Upper lobe of right lung (tissue), 1 donor: ENCODE measurements at regions not wholly inside any gene's neighbourhood (a gene's known extent, or its start where the extent isn't known, plus 50 kb on each side); places are given as distances from the start of the nearest gene placed in this dataset.

Experiments
- ATAC-seq: fragments of 200-7000 bp; cut with Tn5 transposase; one replicate; pipeline ENCODE4 v1.9.1; 2020; ENCODE audit warnings: mild to moderate bottlenecking, moderate library complexity
- DNase-seq: peaks from one replicate; pipeline ENCODE4 v3.0.0-alpha.2; 2020
- H3K27ac ChIP-seq: fragments of 200-600 bp; one replicate; pipeline ENCODE4 v1.8.0; 2022
- H3K27me3 ChIP-seq: fragments of 200-600 bp; one replicate; pipeline ENCODE4 v1.8.0; 2022; ENCODE audit warnings: mild to moderate bottlenecking
- H3K36me3 ChIP-seq: fragments of 200-600 bp; one replicate; pipeline ENCODE4 v1.8.0; 2022
- H3K4me1 ChIP-seq: fragments of 200-600 bp; one replicate; pipeline ENCODE4 v1.8.0; 2022
- H3K4me3 ChIP-seq: fragments of 200-600 bp; one replicate; pipeline ENCODE4 v1.8.0; 2022; ENCODE audit warnings: mild to moderate bottlenecking
- H3K9me3 ChIP-seq: fragments of 200-600 bp; one replicate; pipeline ENCODE4 v1.8.0; 2022
- intact Hi-C: fragments of 100-400 bp; cut with DNase I; formaldehyde crosslinking; loops from one replicate; pipeline ENCODE4 v1.11.0; 2022
- TF ChIP-seq, protein P1 (sequence below): fragments of 200-600 bp; IDR thresholded peaks from one replicate; pipeline ENCODE4 v1.8.0; 2022; ENCODE audit warnings: antibody characterized with exemption
- donor health status: DM: no; HTN: yes; CAD: no; lungs with severe emphysema.

DNA sequence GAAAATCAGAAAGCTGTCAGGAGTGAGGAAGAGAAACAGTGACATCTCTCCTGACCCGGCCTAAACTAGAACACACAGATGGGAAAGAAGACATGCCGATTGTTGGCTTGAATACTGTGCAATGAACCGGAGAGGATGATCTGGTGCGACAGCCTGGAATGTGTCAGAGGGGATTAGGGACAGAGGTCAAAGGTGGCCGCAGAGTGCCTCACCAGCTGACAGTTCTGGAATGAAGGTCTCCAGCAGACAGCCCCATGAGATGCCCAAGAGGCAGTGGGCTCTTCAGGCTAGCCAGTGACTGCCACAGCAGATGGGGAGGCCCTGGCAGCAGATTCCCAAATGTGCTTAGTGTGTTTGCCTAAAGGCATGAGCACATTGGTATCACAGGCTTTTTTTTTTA is 623.2 kb downstream of the CDH8 start:
- H3K4me1 ChIP-seq = no peaks in the 10 kb centered on the region
- no peaks in the 10 kb centered on the region for H3K36me3 ChIP-seq
- TF ChIP-seq, protein P1, sequence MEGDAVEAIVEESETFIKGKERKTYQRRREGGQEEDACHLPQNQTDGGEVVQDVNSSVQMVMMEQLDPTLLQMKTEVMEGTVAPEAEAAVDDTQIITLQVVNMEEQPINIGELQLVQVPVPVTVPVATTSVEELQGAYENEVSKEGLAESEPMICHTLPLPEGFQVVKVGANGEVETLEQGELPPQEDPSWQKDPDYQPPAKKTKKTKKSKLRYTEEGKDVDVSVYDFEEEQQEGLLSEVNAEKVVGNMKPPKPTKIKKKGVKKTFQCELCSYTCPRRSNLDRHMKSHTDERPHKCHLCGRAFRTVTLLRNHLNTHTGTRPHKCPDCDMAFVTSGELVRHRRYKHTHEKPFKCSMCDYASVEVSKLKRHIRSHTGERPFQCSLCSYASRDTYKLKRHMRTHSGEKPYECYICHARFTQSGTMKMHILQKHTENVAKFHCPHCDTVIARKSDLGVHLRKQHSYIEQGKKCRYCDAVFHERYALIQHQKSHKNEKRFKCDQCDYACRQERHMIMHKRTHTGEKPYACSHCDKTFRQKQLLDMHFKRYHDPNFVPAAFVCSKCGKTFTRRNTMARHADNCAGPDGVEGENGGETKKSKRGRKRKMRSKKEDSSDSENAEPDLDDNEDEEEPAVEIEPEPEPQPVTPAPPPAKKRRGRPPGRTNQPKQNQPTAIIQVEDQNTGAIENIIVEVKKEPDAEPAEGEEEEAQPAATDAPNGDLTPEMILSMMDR = no peak
- no peak for ATAC-seq
- H3K4me3 ChIP-seq = no peak overlapping the region
- DNase-seq = no peak
- intact Hi-C loops = no loop called here
- H3K27me3 ChIP-seq = no peaks in the 10 kb centered on the region
- H3K9me3 ChIP-seq = no peaks in the 10 kb centered on the region
- no peak overlapping the region for H3K27ac ChIP-seq

DNA sequence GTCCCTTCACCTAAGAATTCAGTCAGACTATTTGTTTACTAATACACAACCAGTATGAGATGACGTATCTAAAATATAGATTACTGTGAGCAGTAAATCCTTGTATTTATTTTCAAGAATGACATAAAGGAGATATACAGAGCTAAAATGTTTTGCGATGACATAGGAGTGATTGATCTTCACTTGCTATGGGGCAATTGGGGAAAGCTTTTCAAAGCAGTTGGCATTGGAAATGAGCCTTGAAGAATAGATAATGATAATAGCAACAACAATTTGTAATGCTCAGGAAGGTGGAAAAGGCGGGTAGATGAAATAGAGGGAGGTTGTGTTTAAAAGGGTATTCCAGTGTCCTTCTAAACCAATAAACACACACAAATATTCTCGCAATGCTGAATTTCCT is 623.7 kb downstream of the CDH8 start:
- Histone ChIP-seq H3K9me3 (no peaks in the 10 kb centered on the region), H3K4me3 (no peak overlapping the region), H3K27me3 (no peaks in the 10 kb centered on the region), H3K27ac (no peak overlapping the region), H3K4me1 (no peaks in the 10 kb centered on the region), H3K36me3 (no peaks in the 10 kb centered on the region)
- DNase-seq = no peak
- TF ChIP-seq, protein P1 = no peak
- intact Hi-C loops = no loop called here
- ATAC-seq = no peak

DNA sequence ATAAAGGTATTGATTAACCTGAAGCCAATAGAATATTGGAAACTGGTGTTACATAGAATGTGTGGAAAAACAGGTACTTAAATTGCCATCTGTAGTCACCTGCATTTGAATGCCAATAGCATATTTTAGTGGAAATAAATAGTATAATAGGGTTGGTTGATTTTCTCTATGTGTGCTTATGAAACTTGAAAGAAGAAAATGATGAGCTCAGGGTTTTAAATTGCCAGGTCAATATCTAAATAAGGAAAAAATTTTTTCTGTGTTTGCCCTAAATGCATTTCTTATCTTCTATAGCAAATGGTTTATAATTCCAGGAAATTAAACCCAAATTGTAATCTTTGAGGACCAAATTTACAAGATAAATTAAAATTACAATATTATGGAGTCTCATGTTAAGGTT is 626.6 kb downstream of the CDH8 start:
- intact Hi-C loops = no loop called here
- TF ChIP-seq, protein P1 = no peak
- H3K4me1 ChIP-seq = no peaks in the 10 kb centered on the region
- H3K4me3 ChIP-seq = no peak overlapping the region
- no peak overlapping the region for H3K27ac ChIP-seq
- DNase-seq (no peak), ATAC-seq (no peak)
- H3K27me3 ChIP-seq = no peaks in the 10 kb centered on the region
- H3K9me3 ChIP-seq = no peaks in the 10 kb centered on the region
- H3K36me3 ChIP-seq = no peaks in the 10 kb centered on the region

DNA sequence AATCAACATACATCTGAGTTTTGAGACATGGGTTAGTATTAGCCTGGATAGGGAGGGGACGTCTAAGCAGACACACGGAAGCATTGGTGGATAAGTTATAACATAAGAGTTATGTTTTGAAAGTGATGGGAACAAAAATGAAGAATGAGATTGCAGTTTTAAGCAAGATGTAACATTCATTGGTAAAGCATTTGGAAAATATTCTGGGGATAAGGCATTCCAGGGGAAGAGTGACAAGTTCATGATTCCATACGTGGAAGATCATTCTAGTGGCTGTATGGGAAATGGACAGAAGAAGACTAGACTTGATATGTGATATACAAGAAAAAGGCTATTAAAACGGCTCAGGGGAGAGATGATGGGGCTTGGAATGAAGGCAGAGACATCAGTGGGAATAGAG is 632.9 kb downstream of the CDH8 start:
- intact Hi-C loops = no loop called here
- H3K27me3 ChIP-seq = no peaks in the 10 kb centered on the region
- TF ChIP-seq, protein P1 = no peak
- no peak overlapping the region for H3K4me3 ChIP-seq
- H3K27ac ChIP-seq = no peak overlapping the region
- no peaks in the 10 kb centered on the region for H3K4me1 ChIP-seq
- ATAC-seq = no peak
- no peaks in the 10 kb centered on the region for H3K36me3 ChIP-seq
- DNase-seq = no peak
- H3K9me3 ChIP-seq = no peaks in the 10 kb centered on the region

DNA sequence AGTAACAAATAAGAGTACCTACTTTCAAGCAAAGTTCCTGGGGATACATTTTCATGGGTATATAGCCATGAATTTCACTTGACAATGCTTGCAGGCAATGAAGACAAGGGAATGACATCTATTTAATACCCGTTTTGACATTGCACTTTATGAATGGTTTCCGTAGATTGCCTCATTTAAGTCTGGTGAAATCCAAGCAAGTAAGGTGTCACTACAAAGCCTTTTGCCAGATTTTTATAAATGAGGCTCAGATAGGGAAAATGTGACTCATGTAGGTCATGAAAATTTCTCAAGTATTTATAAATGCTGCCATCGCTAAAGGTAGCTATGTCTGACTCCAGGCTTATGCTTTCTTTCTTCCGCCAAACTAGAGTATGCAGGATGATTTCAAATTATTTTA is 644.3 kb downstream of the CDH8 start:
- no peaks in the 10 kb centered on the region for H3K27me3 ChIP-seq
- ATAC-seq (no peak), DNase-seq (no peak)
- no peaks in the 10 kb centered on the region for H3K36me3 ChIP-seq
- TF ChIP-seq, protein P1 = no peak
- H3K9me3 ChIP-seq = no peaks in the 10 kb centered on the region
- intact Hi-C loops = no loop called here
- no peak overlapping the region for H3K4me3 ChIP-seq
- H3K27ac ChIP-seq = no peak overlapping the region
- H3K4me1 ChIP-seq = no peaks in the 10 kb centered on the region

DNA sequence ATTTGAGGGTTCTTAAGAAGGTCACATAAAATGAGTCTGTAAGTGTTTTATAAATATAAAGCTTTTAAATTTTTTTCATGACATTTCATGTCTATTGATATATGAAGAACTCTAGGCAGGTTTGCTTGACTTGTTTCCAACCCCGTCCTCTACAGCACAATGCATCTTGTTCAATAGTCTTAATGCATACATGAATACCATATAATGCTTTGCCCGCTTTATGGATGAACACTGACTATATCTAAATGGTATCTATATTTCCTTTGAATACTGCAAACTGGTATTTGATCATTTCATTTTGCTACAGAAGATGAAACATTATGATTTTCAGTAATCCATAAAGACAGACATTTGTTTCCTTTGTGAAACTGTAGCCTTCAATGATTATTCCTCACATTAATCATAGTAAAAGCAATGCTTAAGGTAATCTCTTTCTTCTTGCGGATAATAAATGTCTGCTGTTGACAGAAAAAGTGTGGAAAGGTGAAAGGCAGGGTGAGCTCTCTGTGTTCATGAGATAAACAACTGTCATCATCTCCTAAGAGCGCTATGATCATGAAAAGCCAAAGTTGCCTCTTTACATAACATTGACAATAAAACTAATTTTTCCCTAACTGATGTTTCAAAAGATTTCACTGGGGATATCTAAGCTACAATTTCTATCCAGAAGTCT is 645.1 kb downstream of the CDH8 start:
- Histone ChIP-seq H3K9me3 (no peaks in the 10 kb centered on the region), H3K27ac (no peak overlapping the region), H3K4me1 (no peaks in the 10 kb centered on the region), H3K4me3 (no peak overlapping the region), H3K27me3 (no peaks in the 10 kb centered on the region), H3K36me3 (no peaks in the 10 kb centered on the region)
- TF ChIP-seq, protein P1 = no peak
- intact Hi-C loops = no loop called here
- DNase-seq (no peak), ATAC-seq (no peak)
